ENCODE measurements at regions not wholly inside any gene's neighbourhood (a gene's known extent, or its start where the extent isn't known, plus 50 kb on each side); places are given as distances from the start of the nearest gene placed in this dataset.

DNA sequence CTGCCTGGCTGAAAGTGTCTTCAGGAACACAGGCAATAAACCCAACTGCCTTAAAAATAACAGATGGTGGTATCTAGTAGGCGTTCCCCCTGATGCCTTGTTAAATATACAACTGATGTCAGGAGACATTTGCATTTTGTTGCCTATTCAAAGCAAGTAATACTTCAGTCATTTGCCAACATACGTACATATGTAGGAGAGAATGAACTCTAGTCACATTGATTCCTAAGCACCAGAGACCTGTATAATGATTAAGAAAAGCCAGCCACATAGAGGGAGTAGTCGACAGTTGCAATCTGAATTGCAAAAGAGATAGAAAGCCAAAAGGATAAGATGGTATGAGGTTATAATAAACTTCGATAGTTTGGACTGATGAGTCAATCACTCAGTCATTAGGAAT is 191.0 kb upstream of the EMCN start:
- ATAC-seq (no peak), DNase-seq (no peak)
- TF ChIP-seq, protein P1, sequence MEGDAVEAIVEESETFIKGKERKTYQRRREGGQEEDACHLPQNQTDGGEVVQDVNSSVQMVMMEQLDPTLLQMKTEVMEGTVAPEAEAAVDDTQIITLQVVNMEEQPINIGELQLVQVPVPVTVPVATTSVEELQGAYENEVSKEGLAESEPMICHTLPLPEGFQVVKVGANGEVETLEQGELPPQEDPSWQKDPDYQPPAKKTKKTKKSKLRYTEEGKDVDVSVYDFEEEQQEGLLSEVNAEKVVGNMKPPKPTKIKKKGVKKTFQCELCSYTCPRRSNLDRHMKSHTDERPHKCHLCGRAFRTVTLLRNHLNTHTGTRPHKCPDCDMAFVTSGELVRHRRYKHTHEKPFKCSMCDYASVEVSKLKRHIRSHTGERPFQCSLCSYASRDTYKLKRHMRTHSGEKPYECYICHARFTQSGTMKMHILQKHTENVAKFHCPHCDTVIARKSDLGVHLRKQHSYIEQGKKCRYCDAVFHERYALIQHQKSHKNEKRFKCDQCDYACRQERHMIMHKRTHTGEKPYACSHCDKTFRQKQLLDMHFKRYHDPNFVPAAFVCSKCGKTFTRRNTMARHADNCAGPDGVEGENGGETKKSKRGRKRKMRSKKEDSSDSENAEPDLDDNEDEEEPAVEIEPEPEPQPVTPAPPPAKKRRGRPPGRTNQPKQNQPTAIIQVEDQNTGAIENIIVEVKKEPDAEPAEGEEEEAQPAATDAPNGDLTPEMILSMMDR (IDR thresholded peaks at IDR 0.05) = no peak
- no peak overlapping the region for H3K4me3 ChIP-seq
- no peaks in the 10 kb centered on the region for H3K9me3 ChIP-seq
- H3K36me3 ChIP-seq = no peaks in the 10 kb centered on the region
- H3K27ac ChIP-seq = no peak overlapping the region
- intact Hi-C loops (cut with DNase I) = no loop called here
- H3K27me3 ChIP-seq = no peaks in the 10 kb centered on the region
- H3K4me1 ChIP-seq = no peaks in the 10 kb centered on the region

DNA sequence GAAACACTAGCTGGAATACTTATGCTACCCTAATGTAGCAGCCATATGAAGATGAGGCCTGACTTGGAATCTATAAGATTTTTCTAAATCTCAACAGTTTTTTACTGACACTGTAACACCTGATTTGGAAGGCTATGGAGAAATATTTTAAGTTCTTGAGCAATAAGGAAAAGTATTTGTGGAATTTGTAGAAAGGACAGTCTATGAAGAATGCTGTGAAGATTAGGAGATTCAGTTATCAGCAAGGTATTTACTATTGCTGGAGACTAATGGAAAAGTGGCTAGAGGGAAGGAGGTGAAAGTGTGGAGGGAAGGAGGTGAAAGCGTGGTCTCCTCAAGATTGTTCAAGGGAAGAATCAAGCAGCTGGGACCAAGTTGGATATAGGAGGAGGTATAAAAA is 190.0 kb upstream of the EMCN start:
- Histone ChIP-seq H3K27ac (no peak overlapping the region), H3K36me3 (no peaks in the 10 kb centered on the region), H3K27me3 (no peaks in the 10 kb centered on the region), H3K4me3 (no peak overlapping the region), H3K9me3 (no peaks in the 10 kb centered on the region), H3K4me1 (no peaks in the 10 kb centered on the region)
- intact Hi-C loops (cut with DNase I) = no loop called here
- TF ChIP-seq, protein P1 (IDR thresholded peaks at IDR 0.05) = no peak
- DNase-seq (no peak), ATAC-seq (no peak)

DNA sequence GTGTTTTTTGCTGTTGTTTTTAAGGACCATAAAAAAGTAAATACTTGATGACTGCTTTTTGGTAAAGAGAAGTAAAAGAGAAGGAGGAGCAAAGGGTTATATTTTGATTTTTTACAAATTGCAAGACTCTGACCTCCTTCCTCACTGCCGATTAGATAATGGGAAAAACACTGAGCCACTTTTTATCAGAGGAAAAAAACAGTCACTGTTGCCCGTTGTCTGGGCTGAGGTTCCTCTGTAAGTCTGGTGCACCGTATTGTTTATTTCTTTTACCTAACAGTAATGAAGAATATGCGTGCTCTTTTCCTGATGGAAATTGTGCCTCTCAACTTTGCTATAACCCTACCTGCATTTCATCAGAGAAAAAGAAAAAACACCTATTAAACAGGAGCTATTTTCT is 178.7 kb upstream of the EMCN start:
- no peak overlapping the region for H3K27ac ChIP-seq
- H3K9me3 ChIP-seq = no peaks in the 10 kb centered on the region
- H3K4me1 ChIP-seq = no peaks in the 10 kb centered on the region
- ATAC-seq (no peak), DNase-seq (no peak)
- intact Hi-C loops (cut with DNase I) = no loop called here
- TF ChIP-seq, protein P1 (IDR thresholded peaks at IDR 0.05) = no peak
- no peaks in the 10 kb centered on the region for H3K36me3 ChIP-seq
- H3K27me3 ChIP-seq = no peaks in the 10 kb centered on the region
- no peak overlapping the region for H3K4me3 ChIP-seq

DNA sequence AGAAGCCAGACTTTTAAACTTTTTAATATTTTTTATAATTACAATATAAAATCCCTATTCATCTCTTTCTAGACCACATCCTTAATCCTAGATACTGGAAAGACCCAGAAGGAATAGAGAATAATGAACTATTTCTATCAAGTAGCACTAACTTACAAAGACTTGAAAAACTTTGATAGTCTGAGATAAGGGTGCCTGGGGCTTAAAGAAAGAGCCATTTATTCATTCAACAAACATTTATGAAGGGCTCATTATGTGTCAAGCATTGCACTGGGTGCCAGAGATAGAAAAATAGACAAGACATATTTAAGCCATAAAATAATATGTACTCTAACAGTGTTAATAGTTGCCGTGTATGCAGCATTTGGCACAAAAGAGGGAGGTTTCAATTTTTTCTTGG is 178.0 kb upstream of the EMCN start:
- no peaks in the 10 kb centered on the region for H3K4me1 ChIP-seq
- H3K27ac ChIP-seq = no peak overlapping the region
- intact Hi-C loops (cut with DNase I) = no loop called here
- H3K36me3 ChIP-seq = no peaks in the 10 kb centered on the region
- no peak overlapping the region for H3K4me3 ChIP-seq
- TF ChIP-seq, protein P1 (IDR thresholded peaks at IDR 0.05) = no peak
- no peaks in the 10 kb centered on the region for H3K27me3 ChIP-seq
- DNase-seq (no peak), ATAC-seq (no peak)
- no peaks in the 10 kb centered on the region for H3K9me3 ChIP-seq

DNA sequence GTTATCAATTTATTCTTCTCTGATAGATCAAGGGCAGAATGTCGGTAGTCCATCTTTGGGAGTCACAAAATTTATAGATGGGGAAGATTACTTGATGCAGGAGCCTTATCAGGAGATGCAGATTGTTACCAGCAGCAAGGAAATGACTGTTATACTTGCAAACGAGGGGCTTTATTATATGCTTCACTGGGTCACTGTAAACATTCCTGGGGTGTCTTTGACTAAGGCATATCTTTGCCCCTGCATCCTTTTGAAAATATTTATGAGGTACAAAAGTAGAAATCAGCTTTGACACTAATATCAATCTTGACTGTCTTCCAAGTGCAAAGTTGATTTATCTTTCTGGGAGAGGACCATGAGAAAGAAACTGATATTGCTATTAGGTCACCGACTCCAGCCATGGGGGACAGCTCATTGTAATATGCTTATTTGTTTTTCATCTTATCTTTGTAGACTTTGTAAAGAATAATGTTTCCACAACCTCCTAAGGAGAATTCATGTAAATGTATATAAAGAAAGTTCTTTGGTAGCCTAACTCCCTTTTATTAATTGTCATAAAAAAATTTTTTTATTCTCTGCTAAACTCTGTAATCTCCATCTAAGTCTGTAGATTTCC is 177.3 kb upstream of the EMCN start:
- TF ChIP-seq, protein P1 (IDR thresholded peaks at IDR 0.05) = no peak
- Histone ChIP-seq H3K9me3 (no peaks in the 10 kb centered on the region), H3K36me3 (no peaks in the 10 kb centered on the region), H3K27ac (no peak overlapping the region), H3K4me1 (no peaks in the 10 kb centered on the region), H3K4me3 (no peak overlapping the region), H3K27me3 (no peaks in the 10 kb centered on the region)
- ATAC-seq (no peak), DNase-seq (no peak)
- intact Hi-C loops (cut with DNase I) = no loop called here

DNA sequence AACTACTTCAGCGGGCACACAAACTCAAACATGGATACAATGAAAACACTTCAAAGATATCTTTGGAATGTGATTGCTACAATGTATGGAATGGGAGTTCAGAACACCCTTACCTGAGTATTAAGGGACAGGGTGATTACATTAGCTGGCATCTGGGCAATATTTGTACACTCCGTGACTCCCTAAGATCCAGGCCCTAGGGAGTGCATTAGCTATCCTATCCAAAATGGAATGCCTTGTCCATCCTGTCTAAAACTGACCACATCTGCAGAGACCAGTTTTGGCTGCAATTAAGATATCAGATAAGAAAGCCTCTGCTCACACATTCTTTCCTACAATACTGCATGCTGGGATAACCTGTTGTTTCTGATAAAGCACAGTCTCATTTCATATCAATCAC is 176.6 kb upstream of the EMCN start:
- no peaks in the 10 kb centered on the region for H3K27me3 ChIP-seq
- TF ChIP-seq, protein P1 (IDR thresholded peaks at IDR 0.05) = no peak
- no peaks in the 10 kb centered on the region for H3K4me1 ChIP-seq
- intact Hi-C loops (cut with DNase I) = no loop called here
- H3K4me3 ChIP-seq = no peak overlapping the region
- H3K9me3 ChIP-seq = no peaks in the 10 kb centered on the region
- DNase-seq = no peak
- no peaks in the 10 kb centered on the region for H3K36me3 ChIP-seq
- no peak overlapping the region for H3K27ac ChIP-seq
- no peak for ATAC-seq
